Ectodermal cell (in vitro differentiated cells): ENCODE measurements at regions not wholly inside any gene's neighbourhood (a gene's known extent, or its start where the extent isn't known, plus 50 kb on each side); places are given as distances from the start of the nearest gene placed in this dataset.

Experiments
- H3K27ac ChIP-seq: 2 replicates; pipeline ENCODE4 v1.7.0; 2013; ENCODE audit warnings: mild to moderate bottlenecking, low read depth, low read length; ENCODE audit not compliant: insufficient read depth, poor library complexity, severe bottlenecking
- H3K27me3 ChIP-seq: 2 replicates; pipeline ENCODE4 v1.7.0; 2013; ENCODE audit warnings: mild to moderate bottlenecking, low read length; ENCODE audit not compliant: insufficient read depth, control insufficient read depth, poor library complexity, severe bottlenecking
- H3K36me3 ChIP-seq: one replicate; pipeline ENCODE4 v1.7.0; 2013; ENCODE audit warnings: low read length; ENCODE audit not compliant: control insufficient read depth, insufficient read depth
- H3K4me1 ChIP-seq: one replicate; pipeline ENCODE4 v1.7.0; 2013; ENCODE audit warnings: low read length; ENCODE audit not compliant: control insufficient read depth, insufficient read depth
- H3K4me3 ChIP-seq: 2 replicates; pipeline ENCODE4 v1.7.0; 2013; ENCODE audit warnings: low read depth, low read length, control low read depth; ENCODE audit not compliant: insufficient read depth
- H3K9me3 ChIP-seq: 2 replicates; pipeline ENCODE4 v1.7.0; 2013; ENCODE audit warnings: mild to moderate bottlenecking, low read length, moderate library complexity; ENCODE audit not compliant: control insufficient read depth
- WGBS, 2 experiments: methylation state at CpG; one replicate each; pipeline ENCODE4 v1.1.7; 2013; ENCODE audit warnings: missing lambda C conversion rate in 2 of 2; 5-methylcytosine and 5-hydroxymethylcytosine counted together

DNA sequence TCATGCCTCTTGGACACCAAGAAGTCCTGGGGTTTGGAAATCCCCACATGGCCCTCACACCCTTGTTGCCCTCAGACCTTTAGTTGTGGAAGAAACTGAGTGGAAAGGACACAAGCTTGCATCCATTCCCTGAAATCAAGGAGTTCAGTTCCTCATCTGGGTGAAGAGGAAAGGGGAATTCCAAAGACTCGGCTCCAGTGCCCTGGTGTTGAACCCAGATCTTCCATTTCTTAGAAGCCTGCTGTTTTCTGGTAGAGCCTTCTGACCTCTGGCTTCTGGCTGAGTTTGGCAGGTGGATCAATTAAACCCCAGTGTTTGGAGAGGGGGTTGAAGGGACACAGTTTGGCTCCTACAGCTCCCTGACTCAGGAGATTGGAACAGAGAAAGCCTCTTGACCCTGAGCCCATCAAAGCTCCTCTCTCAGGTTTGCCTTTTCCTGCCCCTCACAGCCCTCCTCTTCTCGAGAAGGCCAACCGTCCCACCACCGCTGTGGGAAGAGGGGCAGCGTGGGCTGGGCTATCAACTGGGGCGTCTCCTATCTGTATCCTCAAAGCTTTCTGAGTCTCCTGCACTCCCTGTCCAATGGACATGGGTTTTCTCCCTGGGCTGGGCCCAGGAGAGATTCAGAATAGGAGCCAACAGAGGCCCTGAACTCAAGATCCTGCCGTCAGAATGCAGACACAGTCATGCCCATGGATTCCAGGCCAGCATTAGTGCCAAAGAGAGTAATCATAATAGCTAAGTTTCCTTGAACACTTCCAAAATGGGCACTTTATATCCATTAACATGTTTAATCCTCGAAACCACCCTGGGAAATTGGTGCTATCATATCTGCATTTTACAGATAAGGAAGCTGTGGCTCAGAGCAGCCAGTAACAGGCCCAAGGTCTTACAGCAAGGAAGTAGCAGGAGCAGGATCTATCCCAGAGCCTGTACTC, 146.2 kb downstream of the VEGFA start:
- Histone ChIP-seq H3K27me3 (no peaks in the 10 kb centered on the region), H3K4me3 (no peak overlapping the region), H3K9me3 (no peaks in the 10 kb centered on the region), H3K27ac (no peak overlapping the region), H3K36me3 (no peaks in the 10 kb centered on the region), H3K4me1 (peaks cover 15% of the 10 kb centered on the region)
- WGBS, 2 experiments, result 74 to 76% methylated on average over 8 of the region's 8 CpGs

- Histone ChIP-seq H3K27me3 (no peaks in the 10 kb centered on the region), H3K36me3 (no peaks in the 10 kb centered on the region), H3K4me3 (no peak overlapping the region), H3K4me1 (peaks cover 18% of the 10 kb centered on the region), H3K9me3 (no peaks in the 10 kb centered on the region), H3K27ac (no peak overlapping the region)
- WGBS, 2 experiments, result 89 to 94% methylated on average over 7 of the region's 7 CpGs
Measured at GRCh38 chr6:43915208-43915869, 145.3 kb downstream of the VEGFA start.

DNA sequence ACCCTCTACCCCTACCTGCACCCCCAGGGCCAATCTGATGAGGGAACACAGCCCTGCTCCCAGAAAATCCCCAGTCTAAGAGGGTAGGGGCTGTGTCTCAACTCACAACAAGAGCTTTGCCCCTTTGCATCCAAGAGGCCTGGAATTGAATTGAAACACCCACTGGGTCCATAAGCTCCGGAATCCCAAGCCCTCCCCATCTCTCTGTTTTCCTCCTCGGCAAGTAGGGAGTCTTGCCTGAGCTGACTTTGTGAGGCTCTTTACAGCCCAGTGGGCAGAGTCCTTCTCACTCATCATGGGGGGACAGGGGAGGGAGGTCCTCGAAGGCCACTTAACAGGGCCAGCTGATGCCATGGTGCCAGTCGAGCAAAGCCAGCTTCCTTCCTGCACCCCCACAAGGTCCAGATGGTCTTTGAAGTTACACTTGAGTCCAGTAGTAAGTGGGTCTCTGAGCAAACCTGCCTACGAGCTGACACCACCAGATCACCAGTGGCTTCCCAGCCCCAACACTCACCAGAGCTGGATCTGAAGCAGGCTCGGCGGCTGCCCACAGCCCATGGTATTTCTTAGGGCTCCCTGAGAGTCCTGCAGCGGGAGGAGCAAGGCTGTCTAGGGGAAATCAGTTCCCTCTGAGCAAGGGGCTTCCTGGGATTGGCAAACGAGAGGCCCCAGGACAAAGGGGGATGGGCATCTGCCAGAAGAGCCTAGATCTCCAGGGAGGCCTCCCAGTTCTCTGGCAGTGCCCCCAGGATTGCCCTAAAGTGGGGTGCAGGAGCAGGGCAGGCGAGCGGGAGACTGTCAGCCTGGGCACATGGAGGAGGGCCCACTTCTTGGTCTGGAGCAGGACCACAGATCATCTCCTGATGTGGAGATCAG, 144.5 kb downstream of the VEGFA start:
- H3K4me3 ChIP-seq, result no peak overlapping the region
- 80 to 81% methylated on average over 11 of the region's 11 CpGs for WGBS, 2 experiments
- H3K27me3 ChIP-seq, result no peaks in the 10 kb centered on the region
- no peak overlapping the region for H3K27ac ChIP-seq
- H3K4me1 ChIP-seq, result peaks cover 18% of the 10 kb centered on the region
- no peaks in the 10 kb centered on the region for H3K36me3 ChIP-seq
- no peaks in the 10 kb centered on the region for H3K9me3 ChIP-seq

DNA sequence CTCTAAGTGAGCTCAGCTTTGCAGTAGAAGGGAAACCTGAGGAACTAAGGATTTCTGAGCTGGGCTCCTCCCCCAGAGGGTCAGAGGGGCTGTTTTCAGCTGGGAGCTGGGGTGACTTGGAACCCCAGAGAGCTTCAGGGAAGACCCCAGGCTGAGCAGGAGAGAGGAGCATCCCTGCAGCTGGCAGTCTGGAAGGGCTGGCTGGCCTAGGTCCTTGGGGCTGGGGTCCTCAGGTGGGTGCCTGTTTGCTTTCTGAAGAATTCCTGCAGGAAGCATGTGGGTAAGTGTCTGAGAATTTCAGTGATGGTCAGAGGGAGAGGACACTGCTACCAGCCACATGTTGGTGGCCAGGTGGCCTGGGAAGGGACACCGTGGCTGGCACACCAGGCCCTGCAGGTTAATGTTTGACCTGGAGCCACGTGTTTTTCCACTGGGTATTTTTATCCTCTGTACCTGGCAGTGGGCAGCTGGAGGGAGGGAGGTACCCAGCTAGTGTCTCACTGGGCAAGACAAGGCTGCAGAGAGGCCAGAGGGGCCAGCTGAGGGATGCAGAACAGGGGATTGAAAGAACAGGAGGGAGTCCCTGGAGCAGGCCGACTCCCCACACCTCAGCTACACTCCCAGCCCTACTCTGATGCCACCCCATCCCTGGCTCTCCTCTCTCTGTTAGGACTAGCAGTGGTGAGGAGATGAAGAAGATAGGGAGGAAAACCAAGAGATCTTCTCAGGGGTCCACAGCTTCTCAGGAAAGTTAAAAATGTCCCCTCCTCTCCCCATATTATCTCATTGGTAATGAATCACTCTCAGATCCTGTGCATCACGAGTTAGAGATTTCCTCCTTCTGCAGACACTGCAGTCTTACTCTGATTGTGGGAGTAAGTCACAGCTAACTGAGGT, 143.6 kb downstream of the VEGFA start:
- Histone ChIP-seq H3K4me1 (peaks cover 18% of the 10 kb centered on the region), H3K4me3 (no peak overlapping the region), H3K27me3 (no peaks in the 10 kb centered on the region), H3K9me3 (no peaks in the 10 kb centered on the region), H3K36me3 (no peaks in the 10 kb centered on the region), H3K27ac (no peak overlapping the region)
- 81 to 86% methylated on average over 3 to 4 of the region's 4 CpGs for WGBS, 2 experiments

GRCh38 chr6:43912598-43913371, 142.8 kb downstream of the VEGFA start:
- 84 to 87% methylated on average over 14 of the region's 14 CpGs for WGBS, 2 experiments
- H3K4me1 ChIP-seq, result peaks cover 18% of the 10 kb centered on the region

DNA sequence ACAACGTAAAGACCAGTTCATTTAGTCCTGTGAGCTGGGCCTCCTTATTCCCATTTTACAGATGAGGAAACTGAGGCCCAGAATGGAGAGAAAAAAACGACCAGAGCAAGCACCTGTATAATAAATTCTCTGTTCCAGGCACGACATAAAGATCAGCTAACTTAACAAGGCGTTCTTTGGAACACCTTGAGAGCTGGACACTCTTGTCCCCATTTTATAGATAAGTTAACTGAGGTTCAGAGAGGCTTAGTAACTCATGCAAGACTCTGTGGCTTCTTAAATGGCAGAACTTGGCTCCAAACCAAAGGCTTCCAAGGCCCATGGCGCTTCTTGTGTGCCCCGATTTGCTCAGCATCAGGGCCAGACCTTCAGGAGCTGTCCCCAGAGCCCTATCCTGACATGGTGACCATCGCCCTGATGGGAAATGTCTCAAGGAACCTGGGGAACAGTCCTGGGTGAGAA, 142.1 kb downstream of the VEGFA start:
- whole genome bisulfite sequencing, 2 experiments, result 95% methylated on average over 7 of the region's 7 CpGs

More at GRCh38 chr6:43912598-43913371, 142.8 kb downstream of the VEGFA start:
- Histone ChIP-seq H3K4me3 (no peak overlapping the region), H3K36me3 (no peaks in the 10 kb centered on the region), H3K27me3 (no peaks in the 10 kb centered on the region), H3K9me3 (no peaks in the 10 kb centered on the region), H3K27ac (no peak overlapping the region)

DNA sequence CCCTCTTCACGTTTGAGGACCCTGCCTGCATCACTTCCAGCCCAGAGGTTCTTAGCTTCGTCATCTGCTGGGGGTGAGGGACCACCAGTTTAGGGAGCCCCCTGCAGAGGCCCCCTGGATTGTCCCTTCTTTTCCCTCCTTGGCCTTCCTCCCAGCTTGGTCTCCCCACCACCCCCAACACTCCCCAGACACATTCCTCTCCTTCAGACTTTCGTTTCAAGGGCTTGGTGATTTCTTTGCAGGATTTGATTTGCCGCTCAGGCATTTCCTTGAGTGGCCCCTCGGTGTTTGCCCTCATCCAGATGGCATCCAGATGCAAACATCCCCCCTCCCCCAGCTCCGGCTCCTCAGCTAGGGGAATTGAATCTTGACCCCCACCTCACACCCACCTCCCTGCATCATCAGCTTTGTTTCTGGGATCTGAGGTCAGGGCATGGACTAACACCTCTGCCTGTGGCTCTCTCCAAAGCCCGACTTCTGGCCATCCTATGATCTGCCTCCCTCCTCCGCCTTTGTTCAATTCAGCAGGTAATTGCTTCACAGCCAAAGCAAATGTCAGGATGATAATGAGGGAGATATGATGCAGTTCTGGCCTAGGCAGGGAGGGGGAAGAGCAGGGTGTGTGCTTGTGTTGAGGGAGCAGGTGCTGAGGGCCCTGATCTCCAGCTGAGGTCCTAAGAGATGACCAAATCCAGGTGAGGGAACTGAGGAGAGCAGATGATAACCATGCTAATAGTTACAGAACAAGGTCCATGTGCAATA, 141.5 kb downstream of the VEGFA start:
- Histone ChIP-seq H3K4me1 (peaks cover 18% of the 10 kb centered on the region), H3K36me3 (no peaks in the 10 kb centered on the region), H3K4me3 (no peak overlapping the region), H3K9me3 (no peaks in the 10 kb centered on the region), H3K27me3 (no peaks in the 10 kb centered on the region), H3K27ac (no peak overlapping the region)
- 52 to 60% methylated on average over 8 of the region's 8 CpGs for WGBS, 2 experiments

More for the DNA sequence above, 142.1 kb downstream of the VEGFA start:
- Histone ChIP-seq H3K9me3 (no peaks in the 10 kb centered on the region), H3K27ac (no peak overlapping the region), H3K4me3 (no peak overlapping the region), H3K27me3 (no peaks in the 10 kb centered on the region), H3K36me3 (no peaks in the 10 kb centered on the region), H3K4me1 (peaks cover 18% of the 10 kb centered on the region)

DNA sequence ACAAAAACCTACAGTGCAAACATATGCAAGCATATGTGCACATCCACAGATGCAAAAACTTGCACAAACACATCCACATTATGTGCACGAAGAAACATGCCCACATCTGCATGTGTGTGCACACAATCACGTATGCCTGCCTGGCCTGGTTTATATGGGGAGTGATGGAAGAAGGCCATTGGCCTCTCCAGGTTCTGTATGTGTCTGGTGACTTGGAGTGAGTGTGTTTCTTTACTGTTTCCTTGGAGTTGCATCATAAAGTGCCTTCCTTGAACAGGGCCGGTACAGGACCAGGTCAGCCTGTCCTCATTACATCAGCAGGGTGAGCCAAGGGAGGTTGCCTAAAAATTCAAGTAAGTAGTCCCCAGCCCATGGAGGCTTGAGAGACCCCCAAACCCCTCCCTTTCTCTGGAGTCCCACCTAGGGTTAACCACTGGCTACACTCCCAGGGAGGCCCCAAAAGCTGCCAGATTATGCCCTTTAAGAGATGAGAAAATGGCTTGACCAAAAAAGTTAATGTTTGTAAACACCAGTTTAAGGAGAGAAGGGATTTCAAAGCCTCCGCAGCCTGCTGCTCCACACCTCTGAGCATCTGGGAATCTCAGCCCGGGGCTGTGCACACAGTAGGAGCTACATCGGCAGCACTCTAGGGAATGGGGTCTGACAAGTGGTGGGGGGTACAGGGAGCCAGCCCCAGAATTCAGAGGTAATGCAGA, 140.8 kb downstream of the VEGFA start:
- Histone ChIP-seq H3K4me3 (no peak overlapping the region), H3K4me1 (peaks cover 18% of the 10 kb centered on the region), H3K9me3 (no peaks in the 10 kb centered on the region), H3K27ac (no peak overlapping the region), H3K27me3 (no peaks in the 10 kb centered on the region), H3K36me3 (no peaks in the 10 kb centered on the region)
- 79 to 85% methylated on average over 6 of the region's 6 CpGs for WGBS, 2 experiments
